Gastrocnemius medialis (tissue), 4 donors: ENCODE measurements at regions not wholly inside any gene's neighbourhood (a gene's known extent, or its start where the extent isn't known, plus 50 kb on each side); places are given as distances from the start of the nearest gene placed in this dataset.

ENCODE experiments used
- ATAC-seq, 2 donors: fragments of 150-250 bp; one replicate each; pipeline ENCODE4 v1.9.1; 2016
- DNase-seq, 2 donors: peaks; one replicate each; pipeline ENCODE4 v3.0.0-alpha.2; 2019
- H3K27ac ChIP-seq, 4 donors: fragments of 200-600 bp; sonication (generic); 1 replicate in 1 of 4; 2 replicates in 3 of 4; pipeline ENCODE4 v1.5.1; 2016 to 2018; ENCODE audit warnings: mild to moderate bottlenecking in 2 of 4, moderate library complexity in 1 of 4
- H3K27me3 ChIP-seq, 3 donors: fragments of 200-600 bp; sonication (generic) in 2 of 3; 1 replicate in 1 of 3; 2 replicates in 2 of 3; pipeline versions ENCODE4 v1.5.1 to v1.6.0; 2016 to 2019; ENCODE audit warnings: mild to moderate bottlenecking in 1 of 3, moderate library complexity in 1 of 3
- H3K36me3 ChIP-seq, 2 donors: fragments of 200-600 bp; sonication (generic) in 1 of 2; one replicate each; pipeline ENCODE4 v1.5.1; 2017 to 2018
- H3K4me1 ChIP-seq, 2 donors: fragments of 200-600 bp; sonication (generic) in 1 of 2; one replicate each; pipeline ENCODE4 v1.5.1; 2016 to 2017; ENCODE audit warnings: mild to moderate bottlenecking in 2 of 2
- H3K4me3 ChIP-seq, 4 donors: fragments of 200-600 bp; sonication (generic) in 3 of 4; 1 replicate in 1 of 4; 2 replicates in 3 of 4; pipeline ENCODE4 v1.5.1; 2016 to 2019; ENCODE audit warnings: mild to moderate bottlenecking in 2 of 4
- H3K9me3 ChIP-seq, 3 donors: fragments of 200-600 bp; sonication (generic) in 2 of 3; 1 replicate in 1 of 3; 2 replicates in 2 of 3; pipeline ENCODE4 v1.5.1; 2016 to 2019
- POLR2A ChIP-seq, 2 donors: fragments of 450-650 bp; IDR thresholded peaks; one replicate each; pipeline ENCODE4 v1.6.1; 2017; ENCODE audit warnings: antibody characterized with exemption in 2 of 2, mild to moderate bottlenecking in 2 of 2, moderate library complexity in 2 of 2
- in situ Hi-C, 4 donors: fragments of 200-750 bp; cut with MboI; loops; one replicate each; pipeline versions ENCODE4 v1.15.0 to v1.8.0; 2017; ENCODE audit warnings: low sequenced_read_pairs in 4 of 4
- intact Hi-C: fragments of 100-400 bp; cut with DNase I; formaldehyde crosslinking; loops from one replicate; pipeline ENCODE4 v1.15.1; 2023; ENCODE audit warnings: low total_unique reads
- TF ChIP-seq, protein P1 (sequence below), 5 experiments: fragments of 450-650 bp in 3 of 5; fragments of 200-600 bp in 2 of 5; sonication (generic) in 2 of 5; IDR thresholded peaks in 4 of 5; conservative IDR thresholded peaks in 1 of 5; 1 replicate in 4 of 5; 2 replicates in 1 of 5; pipeline ENCODE4 v1.5.1; 2016 to 2019; ENCODE audit warnings: antibody characterized with exemption in 5 of 5, mild to moderate bottlenecking in 3 of 5, moderate library complexity in 3 of 5

DNA sequence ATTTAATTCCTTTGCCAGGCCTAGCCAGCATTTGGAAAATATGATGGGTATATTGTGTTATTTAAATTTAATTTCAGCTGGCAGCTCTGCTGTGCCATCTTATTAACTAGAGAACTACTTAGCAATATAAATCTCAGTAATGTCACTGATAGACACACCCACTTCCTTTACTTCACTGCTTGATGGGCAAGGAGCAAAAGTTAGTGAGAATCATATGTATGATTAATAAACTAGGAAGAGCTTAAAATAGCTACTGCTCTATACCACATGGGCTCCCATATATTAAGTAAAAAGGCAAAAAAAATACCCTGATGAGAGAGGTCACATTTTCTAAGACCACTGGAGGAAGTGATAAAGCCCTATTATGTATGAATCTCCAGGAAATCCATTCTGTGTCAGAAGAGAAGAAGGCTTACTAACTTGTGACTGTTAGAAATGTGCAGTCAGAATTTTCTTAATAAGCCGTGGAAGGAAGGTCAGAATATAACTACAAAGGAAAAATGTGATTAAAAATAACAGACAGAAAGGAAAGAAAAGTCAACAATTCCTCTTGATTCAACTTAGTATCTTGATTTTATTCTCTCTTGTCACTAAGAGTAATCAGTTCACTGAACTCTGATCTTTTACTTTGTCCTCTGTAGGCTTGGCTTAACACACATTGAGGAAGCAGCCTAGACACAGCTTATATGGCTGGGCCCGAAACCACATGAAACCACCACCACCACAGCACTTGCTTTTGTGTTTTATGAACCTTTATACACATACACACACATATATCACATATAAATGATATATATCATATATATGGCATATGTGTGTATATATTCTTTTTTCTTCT, 1233.9 kb upstream of the ALCAM start:
- TF ChIP-seq, protein P1, sequence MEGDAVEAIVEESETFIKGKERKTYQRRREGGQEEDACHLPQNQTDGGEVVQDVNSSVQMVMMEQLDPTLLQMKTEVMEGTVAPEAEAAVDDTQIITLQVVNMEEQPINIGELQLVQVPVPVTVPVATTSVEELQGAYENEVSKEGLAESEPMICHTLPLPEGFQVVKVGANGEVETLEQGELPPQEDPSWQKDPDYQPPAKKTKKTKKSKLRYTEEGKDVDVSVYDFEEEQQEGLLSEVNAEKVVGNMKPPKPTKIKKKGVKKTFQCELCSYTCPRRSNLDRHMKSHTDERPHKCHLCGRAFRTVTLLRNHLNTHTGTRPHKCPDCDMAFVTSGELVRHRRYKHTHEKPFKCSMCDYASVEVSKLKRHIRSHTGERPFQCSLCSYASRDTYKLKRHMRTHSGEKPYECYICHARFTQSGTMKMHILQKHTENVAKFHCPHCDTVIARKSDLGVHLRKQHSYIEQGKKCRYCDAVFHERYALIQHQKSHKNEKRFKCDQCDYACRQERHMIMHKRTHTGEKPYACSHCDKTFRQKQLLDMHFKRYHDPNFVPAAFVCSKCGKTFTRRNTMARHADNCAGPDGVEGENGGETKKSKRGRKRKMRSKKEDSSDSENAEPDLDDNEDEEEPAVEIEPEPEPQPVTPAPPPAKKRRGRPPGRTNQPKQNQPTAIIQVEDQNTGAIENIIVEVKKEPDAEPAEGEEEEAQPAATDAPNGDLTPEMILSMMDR (IDR thresholded peaks at IDR 0.05 in 4 of 5, conservative IDR thresholded peaks at IDR 0.05 in 1 of 5), result no peak
- TF ChIP-seq POLR2A (IDR thresholded peaks at IDR 0.05), result no peak
- in situ Hi-C loops (no loop called here), intact Hi-C loops (no loop called here)
- Histone ChIP-seq H3K4me3 (no peak overlapping the region), H3K9me3 (no peaks in the 10 kb centered on the region), H3K27ac (no peak overlapping the region), H3K27me3 (no peaks in the 10 kb centered on the region), H3K4me1 (no peaks in the 10 kb centered on the region), H3K36me3 (no peaks in the 10 kb centered on the region)
- DNase-seq, result no peak
- ATAC-seq, result no peak

DNA sequence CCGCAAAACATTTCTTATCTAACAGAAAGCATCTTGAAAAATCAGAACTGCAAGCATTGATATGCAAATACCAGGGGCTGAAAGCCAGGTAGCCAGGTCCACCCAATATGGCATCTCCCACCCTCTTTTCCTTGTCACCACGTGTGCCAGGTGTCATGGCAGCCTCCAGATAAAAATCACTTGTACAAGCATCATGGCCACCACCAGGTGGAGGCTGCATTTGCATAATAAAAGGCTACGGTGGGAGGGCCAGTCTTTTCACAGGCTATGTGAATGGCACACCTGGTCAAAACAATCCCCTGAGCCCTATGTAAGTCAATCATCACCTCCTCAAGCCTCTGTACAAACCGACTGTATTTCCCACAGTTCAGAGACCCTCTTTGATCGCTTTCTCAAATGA, 1233.1 kb upstream of the ALCAM start:
- H3K4me3 ChIP-seq, result no peak overlapping the region
- no peak for ATAC-seq
- intact Hi-C loops, result no loop called here

DNA sequence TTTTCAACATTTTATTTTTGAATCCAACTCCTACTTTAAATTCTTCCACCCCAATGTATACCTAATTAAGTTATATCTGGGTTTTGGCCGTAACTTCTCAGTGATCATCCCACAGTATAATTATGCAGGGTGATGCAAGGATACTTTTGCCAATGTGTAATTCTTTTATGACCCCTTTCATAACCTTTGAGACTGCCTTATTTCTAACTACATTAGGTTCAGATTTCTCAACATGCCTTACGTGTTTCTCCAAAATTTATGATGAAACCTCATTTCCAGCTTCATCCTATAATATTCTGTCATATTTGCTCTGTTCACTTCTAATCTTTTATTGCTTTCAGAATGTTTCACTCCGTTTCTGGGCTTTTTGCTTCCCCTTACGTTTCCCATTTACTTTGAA, 1229.6 kb upstream of the ALCAM start:
- no peaks in the 10 kb centered on the region for H3K9me3 ChIP-seq
- no peaks in the 10 kb centered on the region for H3K27me3 ChIP-seq
- intact Hi-C loops (no loop called here), in situ Hi-C loops (no loop called here)
- H3K4me3 ChIP-seq, result no peak overlapping the region
- no peak overlapping the region for H3K27ac ChIP-seq
- ATAC-seq, result no peak
- H3K36me3 ChIP-seq, result no peaks in the 10 kb centered on the region
- no peak for DNase-seq
- no peaks in the 10 kb centered on the region for H3K4me1 ChIP-seq
- TF ChIP-seq POLR2A (IDR thresholded peaks at IDR 0.05), result no peak
- TF ChIP-seq, protein P1 (IDR thresholded peaks at IDR 0.05 in 4 of 5, conservative IDR thresholded peaks at IDR 0.05 in 1 of 5), result no peak

More for the DNA sequence above, 1233.1 kb upstream of the ALCAM start:
- Histone ChIP-seq H3K4me1 (no peaks in the 10 kb centered on the region), H3K27ac (no peak overlapping the region), H3K9me3 (no peaks in the 10 kb centered on the region), H3K27me3 (no peaks in the 10 kb centered on the region), H3K36me3 (no peaks in the 10 kb centered on the region)
- TF ChIP-seq, protein P1 (IDR thresholded peaks at IDR 0.05 in 4 of 5, conservative IDR thresholded peaks at IDR 0.05 in 1 of 5), result no peak
- no peak for TF ChIP-seq POLR2A (IDR thresholded peaks at IDR 0.05)
- DNase-seq, result no peak
- in situ Hi-C loops, result no loop called here

DNA sequence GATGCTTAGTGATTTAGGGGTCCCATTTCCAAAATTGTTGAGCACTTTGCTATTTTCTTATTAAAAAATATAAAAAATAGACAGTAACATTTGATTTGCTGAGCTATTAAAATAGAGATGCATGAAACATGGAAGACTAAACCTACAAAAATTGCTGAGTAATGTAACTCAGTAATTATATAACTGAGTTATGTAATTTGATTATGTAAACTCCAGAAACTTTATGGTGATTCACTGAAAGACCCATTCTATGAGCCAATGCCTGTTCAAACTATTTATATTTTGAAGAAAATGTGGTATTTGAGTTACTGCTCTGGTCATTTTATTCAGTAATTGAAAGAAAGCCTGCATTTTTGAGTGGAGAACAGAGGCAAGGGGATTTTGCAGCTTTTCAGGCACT, 1221.5 kb upstream of the ALCAM start:
- DNase-seq (no peak), ATAC-seq (no peak)
- Histone ChIP-seq H3K36me3 (no peaks in the 10 kb centered on the region), H3K27ac (no peak overlapping the region), H3K27me3 (no peaks in the 10 kb centered on the region), H3K9me3 (no peaks in the 10 kb centered on the region), H3K4me1 (no peaks in the 10 kb centered on the region), H3K4me3 (no peak overlapping the region)
- in situ Hi-C loops (no loop called here), intact Hi-C loops (no loop called here)
- TF ChIP-seq, protein P1 (IDR thresholded peaks at IDR 0.05 in 4 of 5, conservative IDR thresholded peaks at IDR 0.05 in 1 of 5), result no peak
- TF ChIP-seq POLR2A (IDR thresholded peaks at IDR 0.05), result no peak
